Lower leg skin (tissue), 4 donors: ENCODE measurements at regions not wholly inside any gene's neighbourhood (a gene's known extent, or its start where the extent isn't known, plus 50 kb on each side); places are given as distances from the start of the nearest gene placed in this dataset.
A peak's percentile ranks its signal among the peaks of the same experiment; 100 is the strongest.
"Not testable (repeated sequence)": the region's sequence is repeated elsewhere in the genome, so short reads cannot be mapped to it uniquely, and the experiment has no call there.

Source experiments
- DNase-seq, 2 donors: peaks; one replicate each; pipeline ENCODE4 v3.0.0-alpha.2; 2019; ENCODE audit warnings: low spot score in 2 of 2
- H3K4me3 ChIP-seq: fragments of 200-600 bp; sonication (generic); 2 replicates; pipeline ENCODE4 v1.5.1; 2017; ENCODE audit warnings: mild to moderate bottlenecking, low read depth; ENCODE audit not compliant: poor library complexity, severe bottlenecking
- CTCF ChIP-seq, 3 donors: fragments of 450-650 bp; IDR thresholded peaks; one replicate each; pipeline ENCODE4 v1.5.1; 2016; ENCODE audit warnings: antibody characterized with exemption in 3 of 3, mild to moderate bottlenecking in 3 of 3, moderate library complexity in 2 of 3
- POLR2A ChIP-seq, 2 donors: fragments of 450-650 bp; IDR thresholded peaks; one replicate each; pipeline ENCODE4 v1.6.1; 2016 to 2017; ENCODE audit warnings: antibody characterized with exemption in 2 of 2, mild to moderate bottlenecking in 1 of 2, moderate library complexity in 1 of 2
- WGBS, 2 donors: methylation state at CpG; one replicate each; pipeline ENCODE4 v1.1.5; 2018; 5-methylcytosine and 5-hydroxymethylcytosine counted together
- intact Hi-C: fragments of 100-400 bp; cut with DNase I; formaldehyde crosslinking; loops from one replicate; pipeline ENCODE4 v1.15.0; 2023; ENCODE audit warnings: low total_unique reads

GRCh38 chr20:29408034-29408695 is 1849.3 kb upstream of the DEFB115 start:
- intact Hi-C loops = no loop called here

GRCh38 chr20:29408707-29409106 is 1848.8 kb upstream of the DEFB115 start:
- intact Hi-C loops, DNase-seq, H3K4me3 ChIP-seq: not testable (repeated sequence)
- 32 to 63% methylated on average over 17 of the region's 17 CpGs for WGBS, 2 donors

More at GRCh38 chr20:29408034-29408695, 1849.3 kb upstream of the DEFB115 start:
- DNase-seq = no peak
- no peak for TF ChIP-seq POLR2A (IDR thresholded peaks at IDR 0.05)
- no peak for TF ChIP-seq CTCF (IDR thresholded peaks at IDR 0.05)
- no peak overlapping the region for H3K4me3 ChIP-seq
- 35 to 50% methylated on average over 35 to 40 of the region's 40 CpGs for WGBS, 2 donors

GRCh38 chr20:29409160-29409689 is 1848.2 kb upstream of the DEFB115 start:
- H3K4me3 ChIP-seq, DNase-seq, intact Hi-C loops: not testable (repeated sequence)
- WGBS, 2 donors = 41 to 55% methylated on average over 25 to 26 of the region's 26 CpGs

- no peak overlapping the region for H3K4me3 ChIP-seq
- intact Hi-C loops = no loop called here
- TF ChIP-seq POLR2A (IDR thresholded peaks at IDR 0.05) = no peak
- no peak for TF ChIP-seq CTCF (IDR thresholded peaks at IDR 0.05)
- 26 to 42% methylated on average over 46 to 55 of the region's 57 CpGs for WGBS, 2 donors
- DNase-seq = no peak
Observed at GRCh38 chr20:29409833-29410805, 1847.3 kb upstream of the DEFB115 start.

GRCh38 chr20:29410806-29411457 is 1846.5 kb upstream of the DEFB115 start:
- no peak for TF ChIP-seq POLR2A (IDR thresholded peaks at IDR 0.05)
- no peak for TF ChIP-seq CTCF (IDR thresholded peaks at IDR 0.05)
- intact Hi-C loops = no loop called here
- DNase-seq = no peak
- WGBS, 2 donors = 41 to 54% methylated on average over 27 to 37 of the region's 44 CpGs
- peak overlapping the region; percentile 17 for H3K4me3 ChIP-seq

- intact Hi-C loops = not testable (repeated sequence)
- 39 to 65% methylated on average over 30 of the region's 30 CpGs for WGBS, 2 donors
Observed at GRCh38 chr20:29411458-29411820, 1846.0 kb upstream of the DEFB115 start.

GRCh38 chr20:29419378-29419777 is 1838.1 kb upstream of the DEFB115 start:
- TF ChIP-seq POLR2A (IDR thresholded peaks at IDR 0.05) (no peak), CTCF (IDR thresholded peaks at IDR 0.05) (no peak)
- intact Hi-C loops = no loop called here
- DNase-seq = no peak
- no peak overlapping the region for H3K4me3 ChIP-seq

More at GRCh38 chr20:29411458-29411820, 1846.0 kb upstream of the DEFB115 start:
- not testable (repeated sequence) for DNase-seq
- H3K4me3 ChIP-seq = peak overlapping the region; percentile 17
